ENCODE measurements at regions not wholly inside any gene's neighbourhood (a gene's known extent, or its start where the extent isn't known, plus 50 kb on each side); places are given as distances from the start of the nearest gene placed in this dataset.

DNA sequence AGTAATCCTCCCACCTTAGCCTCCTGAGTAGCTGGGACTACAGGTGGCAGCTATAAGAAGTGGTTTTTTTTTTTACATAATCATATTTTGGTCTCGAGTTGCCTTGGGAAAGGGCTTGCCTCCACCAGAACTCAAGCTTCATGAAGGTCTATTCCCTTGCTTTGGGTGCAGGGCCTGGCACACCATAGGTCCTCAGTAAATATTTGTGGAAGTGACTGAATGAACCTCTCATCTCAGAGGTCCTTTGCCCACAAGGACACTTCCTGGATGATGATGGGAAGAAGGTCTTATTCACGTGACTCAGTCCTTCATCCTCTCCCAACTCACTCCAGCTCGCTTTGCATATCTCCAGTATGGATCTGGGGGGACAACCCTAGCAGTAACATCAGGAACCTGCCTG is 114.0 kb upstream of the MED13L start:
- H3K36me3 ChIP-seq (ENCODE audit: control insufficient read depth in 4 of 4, insufficient read depth in 4 of 4, low read length in 4 of 4), result no peaks in the 10 kb centered on the region
- no peak overlapping the region for H3K4me3 ChIP-seq
- no peak overlapping the region for H3K9ac ChIP-seq (ENCODE audit: insufficient read depth in 1 of 2, low read length in 2 of 2)
- TF ChIP-seq, protein P1, sequence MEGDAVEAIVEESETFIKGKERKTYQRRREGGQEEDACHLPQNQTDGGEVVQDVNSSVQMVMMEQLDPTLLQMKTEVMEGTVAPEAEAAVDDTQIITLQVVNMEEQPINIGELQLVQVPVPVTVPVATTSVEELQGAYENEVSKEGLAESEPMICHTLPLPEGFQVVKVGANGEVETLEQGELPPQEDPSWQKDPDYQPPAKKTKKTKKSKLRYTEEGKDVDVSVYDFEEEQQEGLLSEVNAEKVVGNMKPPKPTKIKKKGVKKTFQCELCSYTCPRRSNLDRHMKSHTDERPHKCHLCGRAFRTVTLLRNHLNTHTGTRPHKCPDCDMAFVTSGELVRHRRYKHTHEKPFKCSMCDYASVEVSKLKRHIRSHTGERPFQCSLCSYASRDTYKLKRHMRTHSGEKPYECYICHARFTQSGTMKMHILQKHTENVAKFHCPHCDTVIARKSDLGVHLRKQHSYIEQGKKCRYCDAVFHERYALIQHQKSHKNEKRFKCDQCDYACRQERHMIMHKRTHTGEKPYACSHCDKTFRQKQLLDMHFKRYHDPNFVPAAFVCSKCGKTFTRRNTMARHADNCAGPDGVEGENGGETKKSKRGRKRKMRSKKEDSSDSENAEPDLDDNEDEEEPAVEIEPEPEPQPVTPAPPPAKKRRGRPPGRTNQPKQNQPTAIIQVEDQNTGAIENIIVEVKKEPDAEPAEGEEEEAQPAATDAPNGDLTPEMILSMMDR (IDR thresholded peaks at IDR 0.05; ENCODE audit: control extremely low read depth, extremely low read depth), result no peak
- H3K27ac ChIP-seq (ENCODE audit: low read depth in 1 of 2, low read length in 1 of 2), result no peak overlapping the region
- no peak for ATAC-seq (ENCODE audit: insufficient read depth, low FRiP score)
- 78 to 87% methylated on average over 3 of the region's 3 CpGs for WGBS, 2 donors
- peaks cover 0 to 4% (median under 1%) of the 10 kb centered on the region in 4 donors for H3K9me3 ChIP-seq (ENCODE audit: control insufficient read depth in 4 of 4, insufficient read depth in 3 of 4, low read length in 3 of 4)
- no peak for DNase-seq
- H3K4me1 ChIP-seq (ENCODE audit: control insufficient read depth in 5 of 5, insufficient read depth in 5 of 5, low read length in 5 of 5), result peaks cover 0 to 8% (median 0%) of the 10 kb centered on the region in 5 donors
- H3K27me3 ChIP-seq (ENCODE audit: control insufficient read depth in 3 of 3, insufficient read depth in 3 of 3, low read length in 2 of 3), result no peaks in the 10 kb centered on the region

DNA sequence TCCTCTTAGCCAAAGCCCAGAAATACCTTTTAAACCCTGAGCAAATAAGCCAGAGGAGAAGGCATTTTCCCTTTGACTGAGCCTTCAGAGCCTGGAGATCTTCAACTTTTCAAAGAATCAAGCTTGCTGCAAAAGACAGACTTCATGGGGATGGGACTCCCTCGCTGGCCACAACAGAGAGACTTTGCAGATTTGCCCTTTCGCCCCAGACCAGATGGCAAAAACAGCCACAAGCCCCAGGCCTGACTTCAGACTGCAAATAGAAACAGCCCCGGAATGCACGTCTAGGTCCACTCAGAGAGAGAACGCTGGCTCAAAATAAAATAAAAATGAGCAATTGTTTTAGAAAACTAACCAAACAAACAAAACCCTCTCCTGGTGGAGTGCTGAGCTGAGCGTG is 114.6 kb upstream of the MED13L start:
- DNase-seq (no peak), ATAC-seq (ENCODE audit: insufficient read depth, low FRiP score) (no peak)
- Histone ChIP-seq H3K27ac (ENCODE audit: low read depth in 1 of 2, low read length in 1 of 2) (no peak overlapping the region), H3K9me3 (ENCODE audit: control insufficient read depth in 4 of 4, insufficient read depth in 3 of 4, low read length in 3 of 4) (peaks cover 0 to 4% (median 1%) of the 10 kb centered on the region in 4 donors), H3K27me3 (ENCODE audit: control insufficient read depth in 3 of 3, insufficient read depth in 3 of 3, low read length in 2 of 3) (no peaks in the 10 kb centered on the region), H3K4me3 (no peak overlapping the region), H3K4me1 (ENCODE audit: control insufficient read depth in 5 of 5, insufficient read depth in 5 of 5, low read length in 5 of 5) (peaks cover 0 to 8% (median 0%) of the 10 kb centered on the region in 5 donors), H3K9ac (ENCODE audit: insufficient read depth in 1 of 2, low read length in 2 of 2) (no peak overlapping the region), H3K36me3 (ENCODE audit: control insufficient read depth in 4 of 4, insufficient read depth in 4 of 4, low read length in 4 of 4) (no peaks in the 10 kb centered on the region)
- TF ChIP-seq, protein P1 (IDR thresholded peaks at IDR 0.05; ENCODE audit: control extremely low read depth, extremely low read depth), result no peak
- 74 to 86% methylated on average over 6 of the region's 6 CpGs for WGBS, 2 donors

DNA sequence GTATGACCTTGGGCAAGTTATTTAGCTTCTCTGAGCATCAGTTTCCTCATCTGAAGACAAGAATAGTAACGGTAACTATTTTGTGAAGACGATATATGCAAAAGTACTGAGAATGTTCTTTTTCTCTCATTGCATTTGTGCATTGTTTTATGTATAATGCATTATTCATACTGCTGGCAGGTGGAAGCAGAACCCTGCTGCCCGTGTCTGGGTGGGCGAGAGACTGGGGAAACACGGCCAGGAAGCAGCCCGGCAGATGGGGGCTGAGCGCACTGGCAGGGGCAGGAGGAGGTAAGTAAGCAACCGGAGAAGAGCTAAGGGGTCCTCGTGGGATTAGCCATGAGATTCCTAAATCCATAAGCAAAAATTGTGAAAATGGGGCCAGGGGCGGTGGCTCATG is 115.8 kb upstream of the MED13L start:
- 54 to 58% methylated on average over 10 of the region's 10 CpGs for WGBS, 2 donors
- ATAC-seq (ENCODE audit: insufficient read depth, low FRiP score), result no peak
- peaks cover 0 to 8% (median 0%) of the 10 kb centered on the region in 5 donors for H3K4me1 ChIP-seq (ENCODE audit: control insufficient read depth in 5 of 5, insufficient read depth in 5 of 5, low read length in 5 of 5)
- H3K27me3 ChIP-seq (ENCODE audit: control insufficient read depth in 3 of 3, insufficient read depth in 3 of 3, low read length in 2 of 3), result no peaks in the 10 kb centered on the region
- TF ChIP-seq, protein P1 (IDR thresholded peaks at IDR 0.05; ENCODE audit: control extremely low read depth, extremely low read depth), result no peak
- H3K4me3 ChIP-seq, result no peak overlapping the region
- no peak for DNase-seq
- H3K9me3 ChIP-seq (ENCODE audit: control insufficient read depth in 4 of 4, insufficient read depth in 3 of 4, low read length in 3 of 4), result peaks cover 0 to 4% (median 2%) of the 10 kb centered on the region in 4 donors
- H3K36me3 ChIP-seq (ENCODE audit: control insufficient read depth in 4 of 4, insufficient read depth in 4 of 4, low read length in 4 of 4), result no peaks in the 10 kb centered on the region
- no peak overlapping the region for H3K9ac ChIP-seq (ENCODE audit: insufficient read depth in 1 of 2, low read length in 2 of 2)
- H3K27ac ChIP-seq (ENCODE audit: low read depth in 1 of 2, low read length in 1 of 2), result no peak overlapping the region

Measured in lung (tissue), 11 donors.